IMR-90 (cell line): ENCODE measurements at regions not wholly inside any gene's neighbourhood (a gene's known extent, or its start where the extent isn't known, plus 50 kb on each side); places are given as distances from the start of the nearest gene placed in this dataset.
A peak's percentile ranks its signal among the peaks of the same experiment; 100 is the strongest.

Experiments used
- ATAC-seq: fragments of 200-7000 bp; cut with Tn5 transposase; 2 replicates; pipeline ENCODE4 v1.9.1; 2020; ENCODE audit warnings: low read depth, mild to moderate bottlenecking, moderate library complexity
- BruUV-seq: library from RNA; stranded (reverse); fragments of 400-500 nt; replicated peaks from 2 replicates; lab custom pipeline; 2021; lab: Mats Ljungman, UMichigan
- CTCF ChIA-PET: fragments of 300-600 bp; formaldehyde crosslinking; extraction: SDS; loops from one replicate; lab custom pipeline; 2021; ENCODE audit warnings: antibody characterized with exemption; lab: Yijun Ruan, JAX
- POLR2A ChIA-PET: fragments of 300-600 bp; sonication (Branson Sonifier 250); formaldehyde crosslinking; loops from one replicate; lab custom pipeline; 2022; ENCODE audit warnings: antibody characterized with exemption; ENCODE audit not compliant: unreplicated experiment; lab: Charles Lee
- DNase-seq: peaks from one replicate; pipeline ENCODE4 v3.0.0; 2013
- H2AFZ ChIP-seq: replicated peaks from 2 replicates; pipeline ENCODE3; 2013; ENCODE audit warnings: low read length, mild to moderate bottlenecking; ENCODE audit not compliant: poor library complexity
- H2AK5ac ChIP-seq: 2 replicates; pipeline ENCODE4 v1.6.1; 2013; ENCODE audit warnings: low read depth, low read length, inconsistent platforms
- H2AK9ac ChIP-seq: replicated peaks from 2 replicates; pipeline ENCODE3; 2013; ENCODE audit warnings: mild to moderate bottlenecking, low read depth, low read length, moderate library complexity; ENCODE audit not compliant: poor library complexity
- H2BK120ac ChIP-seq: 2 replicates; pipeline ENCODE4 v1.6.1; 2013; ENCODE audit warnings: low read depth, low read length, inconsistent platforms
- H2BK15ac ChIP-seq: 3 replicates; pipeline ENCODE4 v1.6.1; 2013; ENCODE audit warnings: low read depth, low read length, inconsistent platforms
- H2BK20ac ChIP-seq: 2 replicates; pipeline ENCODE4 v1.6.1; 2013; ENCODE audit warnings: low read depth, mild to moderate bottlenecking, inconsistent platforms, low read length, moderate library complexity
- H2BK5ac ChIP-seq: 2 replicates; pipeline ENCODE4 v1.6.1; 2013; ENCODE audit warnings: mild to moderate bottlenecking, low read depth, low read length, inconsistent platforms; ENCODE audit not compliant: poor library complexity, severe bottlenecking
- H3K14ac ChIP-seq: replicated peaks from 2 replicates; pipeline ENCODE4 v1.6.1; 2013; ENCODE audit warnings: low read depth, low read length, inconsistent platforms
- H3K18ac ChIP-seq: 2 replicates; pipeline ENCODE4 v1.6.1; 2013; ENCODE audit warnings: low read depth, low read length, control low read depth
- H3K23ac ChIP-seq: 2 replicates; pipeline ENCODE4 v1.6.1; 2013; ENCODE audit warnings: low read depth, low read length, inconsistent platforms
- H3K27ac ChIP-seq: 2 replicates; pipeline ENCODE4 v1.5.1; 2013; ENCODE audit warnings: mild to moderate bottlenecking, control low read depth, low read length; ENCODE audit not compliant: insufficient read depth
- H3K27me3 ChIP-seq: 2 replicates; pipeline ENCODE4 v1.6.1; 2013; ENCODE audit warnings: low read length; ENCODE audit not compliant: control insufficient read depth, insufficient read depth
- H3K36me3 ChIP-seq: 2 replicates; pipeline ENCODE4 v1.6.1; 2013; ENCODE audit warnings: low read length, mixed read lengths; ENCODE audit not compliant: control insufficient read depth, insufficient read depth
- H3K4ac ChIP-seq: 2 replicates; pipeline ENCODE4 v1.6.1; 2013; ENCODE audit warnings: low read depth, low read length, inconsistent platforms
- H3K4me1 ChIP-seq: 2 replicates; pipeline ENCODE4 v1.6.1; 2013; ENCODE audit warnings: low read length, mixed read lengths; ENCODE audit not compliant: control insufficient read depth, insufficient read depth
- H3K4me2 ChIP-seq: 2 replicates; pipeline ENCODE4 v1.6.1; 2013; ENCODE audit warnings: low read depth, mild to moderate bottlenecking, control low read depth, low read length, moderate library complexity
- H3K4me3 ChIP-seq: 2 replicates; pipeline ENCODE4 v1.5.1; 2013; ENCODE audit warnings: low read depth, mild to moderate bottlenecking, control low read depth, low read length, moderate library complexity; ENCODE audit not compliant: insufficient read depth
- H3K56ac ChIP-seq: 2 replicates; pipeline ENCODE4 v1.6.1; 2013; ENCODE audit warnings: low read length, inconsistent platforms; ENCODE audit not compliant: insufficient read depth; ENCODE audit errors: extremely low read depth
- H3K79me1 ChIP-seq, 2 experiments: 2 replicates each; pipeline ENCODE4 v1.6.1; 2013; ENCODE audit warnings: low read length in 2 of 2, inconsistent platforms in 1 of 2, low read depth in 1 of 2
- H3K9ac ChIP-seq: 2 replicates; pipeline ENCODE4 v1.6.1; 2013; ENCODE audit warnings: low read depth, low read length, control low read depth
- H3K9me1 ChIP-seq: 2 replicates; pipeline ENCODE4 v1.6.1; 2013; ENCODE audit warnings: low read length, inconsistent platforms; ENCODE audit not compliant: insufficient read depth
- H3K9me3 ChIP-seq: 2 replicates; pipeline ENCODE4 v1.6.1; 2013; ENCODE audit warnings: low read length; ENCODE audit not compliant: control insufficient read depth, insufficient read depth
- H4K20me1 ChIP-seq: 2 replicates; pipeline ENCODE4 v1.6.1; 2013; ENCODE audit warnings: low read length, inconsistent platforms; ENCODE audit not compliant: insufficient read depth
- H4K5ac ChIP-seq: 2 replicates; pipeline ENCODE4 v1.6.1; 2013; ENCODE audit warnings: mild to moderate bottlenecking, low read depth, low read length, control low read depth
- H4K8ac ChIP-seq, 2 experiments: 2 replicates each; pipeline ENCODE4 v1.6.1; 2013; ENCODE audit warnings: low read depth in 2 of 2, low read length in 2 of 2, control low read depth in 1 of 2, inconsistent platforms in 1 of 2
- H4K91ac ChIP-seq: 2 replicates; pipeline ENCODE4 v1.6.1; 2013; ENCODE audit warnings: low read depth, low read length, inconsistent platforms; ENCODE audit not compliant: insufficient read depth
- BHLHE40 ChIP-seq: fragments of 150-350 bp; IDR thresholded peaks from 2 replicates; pipeline ENCODE4 v1.6.1; 2016; ENCODE audit warnings: mild to moderate bottlenecking, low read depth, low read length
- CEBPB ChIP-seq: IDR thresholded peaks from 2 replicates; pipeline ENCODE4 v1.6.1; 2012; ENCODE audit warnings: low read depth, low read length, improper control_type of control experiment
- CHD1 ChIP-seq: IDR thresholded peaks from 2 replicates; pipeline ENCODE4 v1.6.1; 2012; ENCODE audit warnings: low read depth, low read length, improper control_type of control experiment
- CTCF ChIP-seq: conservative IDR thresholded peaks from 2 replicates; pipeline ENCODE4 v1.5.1; 2012; ENCODE audit warnings: mild to moderate bottlenecking, low read depth, low read length, improper control_type of control experiment
- ELK1 ChIP-seq: fragments of 150-350 bp; IDR thresholded peaks from 2 replicates; pipeline ENCODE4 v1.6.1; 2016; ENCODE audit warnings: low read depth, mild to moderate bottlenecking, low read length, moderate library complexity, borderline replicate concordance
- FOS ChIP-seq: fragments of 150-350 bp; IDR thresholded peaks from 2 replicates; pipeline ENCODE4 v1.6.1; 2016; ENCODE audit warnings: low read depth, low read length
- MAFK ChIP-seq: IDR thresholded peaks from 2 replicates; pipeline ENCODE4 v1.6.1; 2012; ENCODE audit warnings: low read depth, low read length, improper control_type of control experiment
- MAZ ChIP-seq: IDR thresholded peaks from 2 replicates; pipeline ENCODE4 v1.6.1; 2012; ENCODE audit warnings: low read depth, mild to moderate bottlenecking, low read length, improper control_type of control experiment, moderate library complexity, borderline replicate concordance
- RAD21 ChIP-seq: IDR thresholded peaks from 2 replicates; pipeline ENCODE4 v1.6.1; 2012; ENCODE audit warnings: low read length, improper control_type of control experiment
- RCOR1 ChIP-seq: IDR thresholded peaks from 2 replicates; pipeline ENCODE4 v1.6.1; 2012; ENCODE audit warnings: mild to moderate bottlenecking, low read length, improper control_type of control experiment; ENCODE audit not compliant: insufficient replicate concordance
- RFX5 ChIP-seq: IDR thresholded peaks from 2 replicates; pipeline ENCODE4 v1.8.0; 2012; ENCODE audit warnings: low read depth, mild to moderate bottlenecking, low read length, moderate library complexity
- USF2 ChIP-seq: fragments of 150-350 bp; IDR thresholded peaks from 2 replicates; pipeline ENCODE4 v1.6.1; 2017; ENCODE audit warnings: mild to moderate bottlenecking, antibody characterized with exemption, low read length, low read depth
- WGBS, 2 experiments: methylation state at CpG; one replicate each; pipeline versions ENCODE4 v1.1.5 to v1.1.7; 2013; ENCODE audit warnings: missing lambda C conversion rate in 2 of 2; ENCODE audit not compliant: insufficient read length in 1 of 2; ENCODE audit errors: extremely low coverage in 2 of 2; 5-methylcytosine and 5-hydroxymethylcytosine counted together
- dilution Hi-C: fragments of 300-500 bp; cut with HindIII; formaldehyde crosslinking; loops from one replicate; pipeline ENCODE4 v1.14.3; 2018; ENCODE audit warnings: low sequenced_read_pairs; ENCODE audit not compliant: unreplicated experiment
- in situ Hi-C: fragments of 300-500 bp; cut with MboI; formaldehyde crosslinking; loops from 3 replicates; pipeline ENCODE4 v1.14.3; 2019; ENCODE audit warnings: low sequenced_read_pairs, inconsistent platforms, mixed read lengths
- intact Hi-C: fragments of 100-400 bp; cut with micrococcal nuclease; formaldehyde crosslinking; loops from 2 replicates; pipeline ENCODE4 v1.10.0; 2022

- Histone ChIP-seq H3K9me1 (no peaks in the 10 kb centered on the region), H3K27me3 (no peaks in the 10 kb centered on the region), H2AK5ac (no peak overlapping the region), H3K56ac (no peak overlapping the region), H3K9ac (peak overlapping the region; percentile 44; the same call in 1 of the 2 replicates), H3K14ac (no peak overlapping the region), H3K4me1 (no peaks in the 10 kb centered on the region), H2BK20ac (no peak overlapping the region), H3K18ac (no peak overlapping the region), H2BK15ac (no peak overlapping the region), H4K20me1 (no peaks in the 10 kb centered on the region), H4K8ac (no peak overlapping the region), H4K5ac (no peak overlapping the region), H3K79me1 (no peaks in the 10 kb centered on the region), H3K4ac (no peak overlapping the region), H3K27ac (no peak overlapping the region), H2AK9ac (no peak overlapping the region), H2BK120ac (no peak overlapping the region), H4K91ac (no peak overlapping the region), H2BK5ac (no peak overlapping the region), H3K4me2 (no peak overlapping the region), H2AFZ (no peak overlapping the region), H3K4me3 (no peak overlapping the region), H3K23ac (no peak overlapping the region), H3K36me3 (no peaks in the 10 kb centered on the region), H3K9me3 (peaks cover 4% of the 10 kb centered on the region)
- peak; percentile 40 for DNase-seq
- WGBS, 2 experiments = no CpG with 5 or more reads among the region's 2 CpGs
- intact Hi-C loops (no loop called here), dilution Hi-C loops (no loop called here), in situ Hi-C loops (no loop called here)
- no peak for TF ChIP-seq ELK1
- TF ChIP-seq MAZ = no peak
- no peak for TF ChIP-seq CHD1
- no peak for TF ChIP-seq USF2
- no peak for TF ChIP-seq CTCF
- no peak for TF ChIP-seq RAD21
- TF ChIP-seq BHLHE40 = no peak
- TF ChIP-seq RCOR1 = no peak
- TF ChIP-seq FOS = no peak
- TF ChIP-seq RFX5 = no peak
- no peak for TF ChIP-seq CEBPB
- no peak for TF ChIP-seq MAFK
- no TSS peak for BruUV-seq
- CTCF ChIA-PET = no interaction called here
- POLR2A ChIA-PET = no interaction called here
- ATAC-seq = no peak
Measured at GRCh38 chr1:81186261-81186660, 614.5 kb upstream of the ADGRL2 start.
